ENCODE measurements at regions not wholly inside any gene's neighbourhood (a gene's known extent, or its start where the extent isn't known, plus 50 kb on each side); places are given as distances from the start of the nearest gene placed in this dataset.

DNA sequence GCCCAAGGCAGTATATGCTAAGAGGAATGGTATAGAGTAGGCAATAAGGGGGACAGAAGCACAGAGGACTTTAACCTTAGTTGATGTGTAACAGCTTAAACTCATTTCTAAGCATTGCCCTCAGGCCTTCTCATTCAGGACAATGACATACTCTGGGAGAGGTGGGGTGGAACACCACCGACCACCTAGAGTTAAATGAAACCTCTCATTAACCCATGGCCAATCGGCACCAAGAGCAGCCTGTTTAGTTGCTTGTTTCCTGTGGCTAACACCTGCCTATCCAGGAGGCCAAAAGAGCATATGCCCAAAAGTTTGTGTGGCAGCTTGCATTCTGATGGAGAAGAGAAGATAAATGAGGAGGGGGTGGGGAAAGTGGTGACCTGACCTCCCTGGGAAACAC is 50.0 kb downstream of the PABIR2 start:
- no peak for DNase-seq
- Histone ChIP-seq H3K9me3 (ENCODE audit: low read length) (no peaks in the 10 kb centered on the region), H3K36me3 (ENCODE audit: insufficient read depth, low read length) (no peaks in the 10 kb centered on the region), H3K9me2 (replicated peaks; ENCODE audit: insufficient read depth, low read length) (no peaks in the 10 kb centered on the region), H3K4me2 (ENCODE audit: low read depth, low read length, poor library complexity, severe bottlenecking) (no peak overlapping the region), H3K4me3 (ENCODE audit: low read length) (no peak overlapping the region), H2AFZ (ENCODE audit: low read length) (no peak overlapping the region), H3K79me2 (ENCODE audit: low read length) (no peaks in the 10 kb centered on the region), H4K20me1 (ENCODE audit: insufficient read depth, low read depth, low read length) (no peaks in the 10 kb centered on the region), H3K27me3 (ENCODE audit: low read length) (no peaks in the 10 kb centered on the region), H3K27ac (ENCODE audit: low read length) (no peak overlapping the region), H3K4me1 (ENCODE audit: low read length) (no peaks in the 10 kb centered on the region), H3K9ac (ENCODE audit: low read length) (no peak overlapping the region)

DNA sequence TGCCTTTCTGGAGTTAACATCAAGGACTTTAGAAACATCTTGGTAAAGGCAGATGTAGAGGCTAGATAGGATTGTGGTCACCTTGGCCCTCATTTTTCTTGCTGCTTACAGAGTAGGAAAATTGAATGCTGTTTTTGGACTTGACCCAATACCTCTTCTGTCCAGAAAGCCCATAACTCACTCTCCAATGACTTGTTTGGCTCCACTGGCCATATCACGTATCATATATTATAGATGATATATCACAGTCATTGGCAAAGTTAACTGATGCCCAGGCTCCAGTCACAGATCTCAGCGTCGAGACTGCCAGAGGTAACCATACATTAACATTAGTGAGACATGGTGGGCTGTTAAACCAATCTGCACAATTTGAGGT is 50.6 kb downstream of the PABIR2 start:
- H3K27ac ChIP-seq (ENCODE audit: low read length) = no peak overlapping the region
- no peaks in the 10 kb centered on the region for H3K27me3 ChIP-seq (ENCODE audit: low read length)
- no peaks in the 10 kb centered on the region for H3K79me2 ChIP-seq (ENCODE audit: low read length)
- no peaks in the 10 kb centered on the region for H3K4me1 ChIP-seq (ENCODE audit: low read length)
- H3K9me3 ChIP-seq (ENCODE audit: low read length) = no peaks in the 10 kb centered on the region
- H4K20me1 ChIP-seq (ENCODE audit: insufficient read depth, low read depth, low read length) = no peaks in the 10 kb centered on the region
- no peaks in the 10 kb centered on the region for H3K9me2 ChIP-seq (replicated peaks; ENCODE audit: insufficient read depth, low read length)
- H2AFZ ChIP-seq (ENCODE audit: low read length) = no peak overlapping the region
- DNase-seq = no peak
- H3K4me3 ChIP-seq (ENCODE audit: low read length) = no peak overlapping the region
- no peak overlapping the region for H3K9ac ChIP-seq (ENCODE audit: low read length)
- H3K4me2 ChIP-seq (ENCODE audit: low read depth, low read length, poor library complexity, severe bottlenecking) = no peak overlapping the region
- no peaks in the 10 kb centered on the region for H3K36me3 ChIP-seq (ENCODE audit: insufficient read depth, low read length)

DNA sequence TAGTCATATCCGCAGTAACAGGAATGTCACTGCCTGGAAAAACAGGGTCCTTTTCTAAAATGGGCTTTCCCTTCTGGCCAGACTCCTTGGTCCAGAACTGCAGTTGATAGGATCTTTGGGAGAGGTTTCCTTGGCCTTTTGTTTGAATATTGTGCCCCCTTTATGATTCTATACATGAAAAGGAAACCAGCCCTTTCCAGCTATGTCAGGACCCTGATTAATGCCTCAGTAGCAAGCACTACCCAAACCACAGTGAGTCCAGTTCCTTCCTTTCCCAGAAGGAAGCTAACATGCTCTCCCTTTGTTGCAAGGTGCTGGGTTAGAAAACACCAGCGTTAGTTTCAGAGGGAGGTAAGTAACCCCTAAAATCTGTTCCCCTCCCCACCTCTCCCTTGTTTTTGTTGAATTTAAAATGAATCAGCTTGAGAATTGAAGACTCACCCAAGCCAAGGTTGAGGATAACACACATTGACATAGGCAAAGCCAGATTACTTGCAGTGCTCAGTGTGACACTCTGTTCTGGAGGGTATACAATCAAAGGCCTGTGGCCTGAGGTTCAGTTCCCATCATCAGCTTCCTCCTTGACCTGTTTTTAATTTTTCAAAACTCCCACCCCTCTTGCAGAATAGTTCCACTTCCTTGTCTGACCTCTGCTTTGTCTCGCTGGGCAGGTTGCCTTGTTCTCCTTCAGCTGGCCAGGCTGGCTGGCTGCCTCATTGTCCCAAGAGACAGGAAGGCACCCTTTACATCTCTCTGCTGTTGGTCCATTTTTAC is 51.2 kb downstream of the PABIR2 start:
- no peak overlapping the region for H3K9ac ChIP-seq (ENCODE audit: low read length)
- H3K9me2 ChIP-seq (replicated peaks; ENCODE audit: insufficient read depth, low read length) = no peaks in the 10 kb centered on the region
- H3K4me2 ChIP-seq (ENCODE audit: low read depth, low read length, poor library complexity, severe bottlenecking) = no peak overlapping the region
- H3K4me1 ChIP-seq (ENCODE audit: low read length) = no peaks in the 10 kb centered on the region
- H3K79me2 ChIP-seq (ENCODE audit: low read length) = no peaks in the 10 kb centered on the region
- no peaks in the 10 kb centered on the region for H4K20me1 ChIP-seq (ENCODE audit: insufficient read depth, low read depth, low read length)
- no peak for DNase-seq
- H3K27me3 ChIP-seq (ENCODE audit: low read length) = no peaks in the 10 kb centered on the region
- no peak overlapping the region for H3K27ac ChIP-seq (ENCODE audit: low read length)
- no peaks in the 10 kb centered on the region for H3K9me3 ChIP-seq (ENCODE audit: low read length)
- no peak overlapping the region for H3K4me3 ChIP-seq (ENCODE audit: low read length)
- no peaks in the 10 kb centered on the region for H3K36me3 ChIP-seq (ENCODE audit: insufficient read depth, low read length)
- H2AFZ ChIP-seq (ENCODE audit: low read length) = no peak overlapping the region

GRCh38 chrX:134743091-134743490 is 53.9 kb downstream of the PABIR2 start:
- no peaks in the 10 kb centered on the region for H3K36me3 ChIP-seq (ENCODE audit: insufficient read depth, low read length)
- no peak overlapping the region for H3K27ac ChIP-seq (ENCODE audit: low read length)
- H3K4me3 ChIP-seq (ENCODE audit: low read length) = no peak overlapping the region
- H2AFZ ChIP-seq (ENCODE audit: low read length) = no peak overlapping the region
- H3K79me2 ChIP-seq (ENCODE audit: low read length) = no peaks in the 10 kb centered on the region
- no peak overlapping the region for H3K4me2 ChIP-seq (ENCODE audit: low read depth, low read length, poor library complexity, severe bottlenecking)
- no peaks in the 10 kb centered on the region for H3K27me3 ChIP-seq (ENCODE audit: low read length)
- no peaks in the 10 kb centered on the region for H3K9me2 ChIP-seq (replicated peaks; ENCODE audit: insufficient read depth, low read length)
- H3K4me1 ChIP-seq (ENCODE audit: low read length) = no peaks in the 10 kb centered on the region
- no peaks in the 10 kb centered on the region for H4K20me1 ChIP-seq (ENCODE audit: insufficient read depth, low read depth, low read length)
- H3K9me3 ChIP-seq (ENCODE audit: low read length) = no peaks in the 10 kb centered on the region
- H3K9ac ChIP-seq (ENCODE audit: low read length) = no peak overlapping the region
- DNase-seq = no peak

GRCh38 chrX:134742573-134742972 is 54.4 kb downstream of the PABIR2 start:
- H3K9me2 ChIP-seq (replicated peaks; ENCODE audit: insufficient read depth, low read length) = no peaks in the 10 kb centered on the region
- H3K27me3 ChIP-seq (ENCODE audit: low read length) = no peaks in the 10 kb centered on the region
- no peaks in the 10 kb centered on the region for H4K20me1 ChIP-seq (ENCODE audit: insufficient read depth, low read depth, low read length)
- H3K4me3 ChIP-seq (ENCODE audit: low read length) = no peak overlapping the region
- H2AFZ ChIP-seq (ENCODE audit: low read length) = no peak overlapping the region
- H3K9me3 ChIP-seq (ENCODE audit: low read length) = no peaks in the 10 kb centered on the region
- H3K36me3 ChIP-seq (ENCODE audit: insufficient read depth, low read length) = no peaks in the 10 kb centered on the region
- H3K9ac ChIP-seq (ENCODE audit: low read length) = no peak overlapping the region
- H3K79me2 ChIP-seq (ENCODE audit: low read length) = no peaks in the 10 kb centered on the region
- no peak overlapping the region for H3K4me2 ChIP-seq (ENCODE audit: low read depth, low read length, poor library complexity, severe bottlenecking)
- peak; percentile 16 for DNase-seq
- no peak overlapping the region for H3K27ac ChIP-seq (ENCODE audit: low read length)
- H3K4me1 ChIP-seq (ENCODE audit: low read length) = no peaks in the 10 kb centered on the region

GRCh38 chrX:134741746-134742145 is 55.3 kb downstream of the PABIR2 start:
- no peaks in the 10 kb centered on the region for H3K4me1 ChIP-seq (ENCODE audit: low read length)
- no peaks in the 10 kb centered on the region for H3K9me3 ChIP-seq (ENCODE audit: low read length)
- no peak overlapping the region for H2AFZ ChIP-seq (ENCODE audit: low read length)
- H3K9me2 ChIP-seq (replicated peaks; ENCODE audit: insufficient read depth, low read length) = no peaks in the 10 kb centered on the region
- H3K27ac ChIP-seq (ENCODE audit: low read length) = no peak overlapping the region
- H3K9ac ChIP-seq (ENCODE audit: low read length) = no peak overlapping the region
- DNase-seq = peak; percentile 23
- H3K79me2 ChIP-seq (ENCODE audit: low read length) = no peaks in the 10 kb centered on the region
- no peaks in the 10 kb centered on the region for H4K20me1 ChIP-seq (ENCODE audit: insufficient read depth, low read depth, low read length)
- no peak overlapping the region for H3K4me2 ChIP-seq (ENCODE audit: low read depth, low read length, poor library complexity, severe bottlenecking)
- H3K4me3 ChIP-seq (ENCODE audit: low read length) = no peak overlapping the region
- no peaks in the 10 kb centered on the region for H3K36me3 ChIP-seq (ENCODE audit: insufficient read depth, low read length)
- H3K27me3 ChIP-seq (ENCODE audit: low read length) = no peaks in the 10 kb centered on the region

DNA sequence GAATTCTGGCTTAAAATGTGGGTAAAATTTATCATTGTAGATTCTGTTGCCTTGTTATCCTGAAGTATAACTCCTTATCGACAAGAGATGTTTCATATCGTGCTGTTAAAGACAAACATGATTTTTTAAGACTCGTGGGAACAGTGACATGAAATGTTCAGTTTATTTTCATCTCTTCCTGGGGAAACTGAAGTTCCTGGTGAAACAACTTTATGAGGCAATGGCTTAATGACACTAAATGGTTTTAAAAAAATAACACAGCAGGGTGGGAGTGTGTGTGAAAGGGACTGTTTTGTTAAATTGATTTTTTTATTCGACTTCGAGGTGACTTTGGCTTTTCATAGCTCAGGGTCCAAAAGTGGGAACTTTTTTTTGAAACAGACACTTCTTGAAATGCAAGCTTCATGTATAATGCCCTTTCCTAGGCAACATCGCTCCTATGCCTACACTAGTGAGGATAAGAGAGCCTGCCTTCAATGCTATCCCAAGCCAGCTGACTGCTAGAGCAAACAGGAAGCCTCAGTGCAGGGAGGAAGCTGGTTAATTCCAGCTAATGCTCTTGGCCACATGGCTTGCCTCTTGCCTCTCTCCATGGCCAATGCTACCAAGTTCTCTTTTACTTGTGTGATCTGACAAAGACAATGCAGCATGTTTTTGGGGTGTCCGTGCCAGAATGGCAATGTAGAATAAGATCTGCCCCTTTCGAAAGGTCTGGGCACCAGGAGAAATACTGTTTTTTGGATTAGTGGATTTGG is 57.8 kb downstream of the PABIR2 start:
- peak; percentile 21 for DNase-seq
- H3K4me3 ChIP-seq (ENCODE audit: low read length) = no peak overlapping the region
- no peak overlapping the region for H3K4me2 ChIP-seq (ENCODE audit: low read depth, low read length, poor library complexity, severe bottlenecking)
- no peaks in the 10 kb centered on the region for H3K4me1 ChIP-seq (ENCODE audit: low read length)
- no peak overlapping the region for H3K27ac ChIP-seq (ENCODE audit: low read length)
- H3K9me3 ChIP-seq (ENCODE audit: low read length) = no peaks in the 10 kb centered on the region
- H3K9ac ChIP-seq (ENCODE audit: low read length) = no peak overlapping the region
- H2AFZ ChIP-seq (ENCODE audit: low read length) = no peak overlapping the region
- no peaks in the 10 kb centered on the region for H3K79me2 ChIP-seq (ENCODE audit: low read length)
- H4K20me1 ChIP-seq (ENCODE audit: insufficient read depth, low read depth, low read length) = no peaks in the 10 kb centered on the region
- no peaks in the 10 kb centered on the region for H3K36me3 ChIP-seq (ENCODE audit: insufficient read depth, low read length)
- H3K9me2 ChIP-seq (replicated peaks; ENCODE audit: insufficient read depth, low read length) = no peaks in the 10 kb centered on the region
- no peaks in the 10 kb centered on the region for H3K27me3 ChIP-seq (ENCODE audit: low read length)

DNA sequence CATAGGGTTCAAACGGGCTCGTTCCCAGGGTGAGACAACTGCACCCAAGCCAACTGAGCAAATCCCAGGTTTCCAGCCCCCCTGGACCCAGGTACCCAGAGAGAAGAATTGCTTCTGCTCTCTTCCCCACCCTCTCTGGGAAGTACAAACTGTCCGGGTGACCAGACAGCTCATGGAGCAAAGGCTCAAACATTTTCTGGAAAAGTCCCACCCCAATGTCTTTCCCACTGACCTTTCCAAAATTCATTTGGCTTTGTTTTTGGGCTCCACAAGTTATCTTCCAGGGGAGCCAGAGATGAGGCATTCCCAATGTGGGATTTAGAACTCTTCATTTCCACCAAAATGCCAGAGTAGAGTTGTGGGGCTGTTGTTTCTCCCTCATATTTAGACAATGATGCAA is 58.6 kb downstream of the PABIR2 start:
- H3K36me3 ChIP-seq (ENCODE audit: insufficient read depth, low read length) = no peaks in the 10 kb centered on the region
- no peak overlapping the region for H3K9ac ChIP-seq (ENCODE audit: low read length)
- DNase-seq = no peak
- H3K4me2 ChIP-seq (ENCODE audit: low read depth, low read length, poor library complexity, severe bottlenecking) = no peak overlapping the region
- H3K79me2 ChIP-seq (ENCODE audit: low read length) = no peaks in the 10 kb centered on the region
- no peak overlapping the region for H2AFZ ChIP-seq (ENCODE audit: low read length)
- no peaks in the 10 kb centered on the region for H3K4me1 ChIP-seq (ENCODE audit: low read length)
- no peaks in the 10 kb centered on the region for H3K9me3 ChIP-seq (ENCODE audit: low read length)
- H3K4me3 ChIP-seq (ENCODE audit: low read length) = no peak overlapping the region
- no peaks in the 10 kb centered on the region for H3K27me3 ChIP-seq (ENCODE audit: low read length)
- no peak overlapping the region for H3K27ac ChIP-seq (ENCODE audit: low read length)
- no peaks in the 10 kb centered on the region for H4K20me1 ChIP-seq (ENCODE audit: insufficient read depth, low read depth, low read length)
- no peaks in the 10 kb centered on the region for H3K9me2 ChIP-seq (replicated peaks; ENCODE audit: insufficient read depth, low read length)
